ENCODE measurements at regions not wholly inside any gene's neighbourhood (a gene's known extent, or its start where the extent isn't known, plus 50 kb on each side); places are given as distances from the start of the nearest gene placed in this dataset.

GRCh38 chr10:24104895-24105294 lies 104.0 kb upstream of the KIAA1217 start:
- TF ChIP-seq CTCF (IDR thresholded peaks at IDR 0.05; ENCODE audit: poor library complexity, severe bottlenecking) (no peak), POLR2AphosphoS5 (IDR thresholded peaks at IDR 0.05) (no peak), SMC3 (conservative IDR thresholded peaks at IDR 0.05; ENCODE audit: poor library complexity) (no peak), RAD21 (conservative IDR thresholded peaks at IDR 0.05) (no peak)

All from neural cell (in vitro differentiated cells).